GF-D8 (cell line): ENCODE measurements at regions not wholly inside any gene's neighbourhood (a gene's known extent, or its start where the extent isn't known, plus 50 kb on each side); places are given as distances from the start of the nearest gene placed in this dataset.

Experiments used
- DNase-seq: peaks from one replicate; lab custom pipeline; 2025; lab: John Stamatoyannopoulos, UW

GRCh38 chr3:103644450-103644849 is 1209.6 kb downstream of the ZPLD1 start:
- no peak for DNase-seq

- DNase-seq, result no peak
Measured at GRCh38 chr3:103653996-103654395, 1219.2 kb downstream of the ZPLD1 start.

- DNase-seq, result no peak
Measured at GRCh38 chr3:103657756-103658155, 1222.9 kb downstream of the ZPLD1 start.

- no peak for DNase-seq
Measured at GRCh38 chr3:103660810-103661209, 1226.0 kb downstream of the ZPLD1 start.

GRCh38 chr3:103662591-103662990 is 1227.8 kb downstream of the ZPLD1 start:
- no peak for DNase-seq

GRCh38 chr3:103672346-103672745 is 1237.5 kb downstream of the ZPLD1 start:
- DNase-seq, result no peak

- no peak for DNase-seq
Measured at GRCh38 chr3:103684904-103685303, 1250.1 kb downstream of the ZPLD1 start.

- DNase-seq, result no peak
Measured at GRCh38 chr3:103685939-103686338, 1251.1 kb downstream of the ZPLD1 start.

GRCh38 chr3:103690536-103690935 is 1255.7 kb downstream of the ZPLD1 start:
- no peak for DNase-seq

- no peak for DNase-seq
Measured at GRCh38 chr3:103693831-103694230, 1259.0 kb downstream of the ZPLD1 start.

GRCh38 chr3:103698646-103699045 is 1263.8 kb downstream of the ZPLD1 start:
- no peak for DNase-seq

GRCh38 chr3:103699228-103699627 is 1264.4 kb downstream of the ZPLD1 start:
- no peak for DNase-seq

GRCh38 chr3:103705641-103706040 is 1270.8 kb downstream of the ZPLD1 start:
- no peak for DNase-seq

GRCh38 chr3:103706671-103707070 is 1271.9 kb downstream of the ZPLD1 start:
- no peak for DNase-seq

- DNase-seq, result no peak
Measured at GRCh38 chr3:103711670-103712069, 1276.9 kb downstream of the ZPLD1 start.

- no peak for DNase-seq
Measured at GRCh38 chr3:103712320-103713008, 1277.6 kb downstream of the ZPLD1 start.

GRCh38 chr3:103729547-103729946 is 1294.7 kb downstream of the ZPLD1 start:
- no peak for DNase-seq

- no peak for DNase-seq
Measured at GRCh38 chr3:103730744-103731143, 1295.9 kb downstream of the ZPLD1 start.

GRCh38 chr3:103752986-103753385 is 1318.2 kb downstream of the ZPLD1 start:
- no peak for DNase-seq

- no peak for DNase-seq
Measured at GRCh38 chr3:103767635-103768034, 1332.8 kb downstream of the ZPLD1 start.

GRCh38 chr3:103785017-103785416 is 1350.2 kb downstream of the ZPLD1 start:
- DNase-seq, result no peak

- DNase-seq, result no peak
Measured at GRCh38 chr3:103785537-103785936, 1350.7 kb downstream of the ZPLD1 start.

- no peak for DNase-seq
Measured at GRCh38 chr3:103786296-103786695, 1351.5 kb downstream of the ZPLD1 start.

GRCh38 chr3:103787164-103787871 is 1352.5 kb downstream of the ZPLD1 start:
- DNase-seq, result no peak
